ENCODE measurements at regions not wholly inside any gene's neighbourhood (a gene's known extent, or its start where the extent isn't known, plus 50 kb on each side); places are given as distances from the start of the nearest gene placed in this dataset.
"Not testable (repeated sequence)": the region's sequence is repeated elsewhere in the genome, so short reads cannot be mapped to it uniquely, and the experiment has no call there.

- no peak for TF ChIP-seq CTCF (IDR thresholded peaks at IDR 0.05; ENCODE audit: insufficient read depth, low read length, poor library complexity, severe bottlenecking)
- H3K27me3 ChIP-seq (replicated peaks; ENCODE audit: control insufficient read depth, insufficient read depth, low read length), result no peaks in the 10 kb centered on the region
- DNase-seq (ENCODE audit: extremely low read depth, insufficient read length), result no peak
- H3K4me3 ChIP-seq (replicated peaks; ENCODE audit: low read depth, low read length), result no peak overlapping the region
- H3K36me3 ChIP-seq (ENCODE audit: control insufficient read depth, insufficient read depth, low read length), result no peaks in the 10 kb centered on the region
These were observed 297.5 kb upstream of the TNC start for GRCh38 chr9:115415450-115415849.

GRCh38 chr9:115416299-115416698 is 298.3 kb upstream of the TNC start:
- TF ChIP-seq CTCF (IDR thresholded peaks at IDR 0.05; ENCODE audit: insufficient read depth, low read length, poor library complexity, severe bottlenecking), result no peak
- H3K36me3 ChIP-seq (ENCODE audit: control insufficient read depth, insufficient read depth, low read length), result no peaks in the 10 kb centered on the region
- no peak for DNase-seq (ENCODE audit: extremely low read depth, insufficient read length)
- H3K4me3 ChIP-seq (replicated peaks; ENCODE audit: low read depth, low read length), result no peak overlapping the region
- no peaks in the 10 kb centered on the region for H3K27me3 ChIP-seq (replicated peaks; ENCODE audit: control insufficient read depth, insufficient read depth, low read length)

- H3K4me3 ChIP-seq (replicated peaks; ENCODE audit: low read depth, low read length); H3K36me3 ChIP-seq (ENCODE audit: control insufficient read depth, insufficient read depth, low read length); H3K27me3 ChIP-seq (replicated peaks; ENCODE audit: control insufficient read depth, insufficient read depth, low read length); DNase-seq (ENCODE audit: extremely low read depth, insufficient read length): not testable (repeated sequence)
These were observed 300.2 kb upstream of the TNC start for GRCh38 chr9:115418181-115418580.

- Histone ChIP-seq H3K36me3 (ENCODE audit: control insufficient read depth, insufficient read depth, low read length) (no peaks in the 10 kb centered on the region), H3K4me3 (replicated peaks; ENCODE audit: low read depth, low read length) (no peak overlapping the region), H3K27me3 (replicated peaks; ENCODE audit: control insufficient read depth, insufficient read depth, low read length) (no peaks in the 10 kb centered on the region)
- no peak for TF ChIP-seq CTCF (IDR thresholded peaks at IDR 0.05; ENCODE audit: insufficient read depth, low read length, poor library complexity, severe bottlenecking)
- no peak for DNase-seq (ENCODE audit: extremely low read depth, insufficient read length)
These were observed 305.0 kb upstream of the TNC start for GRCh38 chr9:115422932-115423440.

- no peak for DNase-seq (ENCODE audit: extremely low read depth, insufficient read length)
- no peaks in the 10 kb centered on the region for H3K36me3 ChIP-seq (ENCODE audit: control insufficient read depth, insufficient read depth, low read length)
- H3K4me3 ChIP-seq (replicated peaks; ENCODE audit: low read depth, low read length), result no peak overlapping the region
- no peaks in the 10 kb centered on the region for H3K27me3 ChIP-seq (replicated peaks; ENCODE audit: control insufficient read depth, insufficient read depth, low read length)
- no peak for TF ChIP-seq CTCF (IDR thresholded peaks at IDR 0.05; ENCODE audit: insufficient read depth, low read length, poor library complexity, severe bottlenecking)
These were observed 305.7 kb upstream of the TNC start for GRCh38 chr9:115423646-115424045.

GRCh38 chr9:115425601-115426000 is 307.6 kb upstream of the TNC start:
- H3K4me3 ChIP-seq (replicated peaks; ENCODE audit: low read depth, low read length), result no peak overlapping the region
- H3K27me3 ChIP-seq (replicated peaks; ENCODE audit: control insufficient read depth, insufficient read depth, low read length), result no peaks in the 10 kb centered on the region
- no peak for TF ChIP-seq CTCF (IDR thresholded peaks at IDR 0.05; ENCODE audit: insufficient read depth, low read length, poor library complexity, severe bottlenecking)
- no peaks in the 10 kb centered on the region for H3K36me3 ChIP-seq (ENCODE audit: control insufficient read depth, insufficient read depth, low read length)
- no peak for DNase-seq (ENCODE audit: extremely low read depth, insufficient read length)

All from GM06990 (cell line).